ENCODE measurements at regions not wholly inside any gene's neighbourhood (a gene's known extent, or its start where the extent isn't known, plus 50 kb on each side); places are given as distances from the start of the nearest gene placed in this dataset.
"Not testable (repeated sequence)": the region's sequence is repeated elsewhere in the genome, so short reads cannot be mapped to it uniquely, and the experiment has no call there.

DNA sequence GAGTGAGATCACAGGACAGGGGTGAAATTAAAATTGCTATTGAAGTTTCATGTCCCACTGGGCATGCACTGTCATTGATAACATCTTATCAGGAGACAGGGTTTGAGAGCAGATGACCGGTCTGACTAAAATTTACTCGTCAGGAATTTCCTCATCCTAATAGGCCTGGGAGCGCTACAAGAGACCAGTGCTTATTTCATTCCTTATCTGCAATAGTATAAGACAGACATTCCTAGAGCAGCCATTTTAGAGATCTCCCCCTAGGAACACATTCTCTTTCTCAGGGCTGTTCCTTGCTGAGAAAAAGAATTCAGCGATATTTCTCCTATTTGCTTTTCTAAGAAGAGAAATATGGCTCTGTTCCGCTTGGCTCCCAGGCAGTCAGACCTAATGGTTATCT, 181.4 kb upstream of the ETV3 start:
- DNase-seq = no peak

DNA sequence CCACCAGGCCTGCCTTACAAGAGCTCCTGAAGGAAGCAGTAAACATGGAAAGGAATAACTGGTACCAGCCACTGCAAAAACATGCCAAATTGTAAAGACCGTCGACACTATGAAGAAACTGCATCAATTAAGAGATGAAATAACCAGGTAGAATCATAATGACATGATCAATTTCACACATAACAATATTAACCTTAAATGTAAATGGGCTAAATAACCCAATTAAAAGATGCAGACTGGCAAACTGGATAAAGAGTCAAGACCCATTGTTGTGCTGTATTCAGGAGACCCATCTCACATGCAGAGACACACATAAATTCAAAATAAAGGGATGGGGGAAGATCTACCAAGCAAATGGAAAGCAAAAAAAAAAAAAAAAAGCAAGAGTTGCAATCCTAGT, 179.0 kb upstream of the ETV3 start:
- DNase-seq = not testable (repeated sequence)

DNA sequence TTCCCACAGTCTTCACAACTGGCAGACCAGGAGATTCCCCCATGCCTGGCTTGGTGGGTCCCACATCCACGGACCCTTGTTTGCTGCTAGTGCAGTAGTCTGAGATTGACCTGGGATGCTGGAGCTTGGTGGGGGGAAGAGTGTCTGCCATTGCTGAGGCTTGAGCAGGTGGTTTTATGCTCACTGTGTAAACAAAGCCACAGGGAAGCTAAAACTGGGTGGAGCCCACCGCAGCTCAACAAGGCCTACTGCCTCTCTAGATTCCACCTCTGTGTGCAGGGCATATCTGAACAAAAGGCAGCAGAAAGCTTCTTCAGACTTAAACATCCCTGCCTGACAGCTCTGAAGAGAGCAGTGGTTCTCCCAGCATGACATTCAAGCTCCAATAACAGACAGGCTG, 177.3 kb upstream of the ETV3 start:
- no peak for DNase-seq

DNA sequence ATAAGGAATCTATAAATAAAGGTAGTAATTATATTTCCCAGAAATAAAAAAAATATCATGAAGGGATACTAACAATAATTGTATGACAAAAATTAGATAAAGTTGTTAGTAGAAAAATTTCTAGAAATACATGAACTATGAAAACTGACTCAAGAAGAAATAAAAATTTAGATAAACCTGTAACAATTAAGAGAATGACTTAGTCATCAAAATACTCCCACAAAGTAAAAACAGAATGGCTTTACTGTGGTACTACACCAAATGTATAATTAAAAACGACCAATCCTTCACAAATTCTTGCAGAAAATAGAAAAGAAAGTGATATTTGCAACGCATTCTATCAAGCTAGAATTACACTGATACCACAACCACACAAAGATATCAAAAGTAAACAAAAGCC, 176.2 kb upstream of the ETV3 start:
- no peak for DNase-seq

DNA sequence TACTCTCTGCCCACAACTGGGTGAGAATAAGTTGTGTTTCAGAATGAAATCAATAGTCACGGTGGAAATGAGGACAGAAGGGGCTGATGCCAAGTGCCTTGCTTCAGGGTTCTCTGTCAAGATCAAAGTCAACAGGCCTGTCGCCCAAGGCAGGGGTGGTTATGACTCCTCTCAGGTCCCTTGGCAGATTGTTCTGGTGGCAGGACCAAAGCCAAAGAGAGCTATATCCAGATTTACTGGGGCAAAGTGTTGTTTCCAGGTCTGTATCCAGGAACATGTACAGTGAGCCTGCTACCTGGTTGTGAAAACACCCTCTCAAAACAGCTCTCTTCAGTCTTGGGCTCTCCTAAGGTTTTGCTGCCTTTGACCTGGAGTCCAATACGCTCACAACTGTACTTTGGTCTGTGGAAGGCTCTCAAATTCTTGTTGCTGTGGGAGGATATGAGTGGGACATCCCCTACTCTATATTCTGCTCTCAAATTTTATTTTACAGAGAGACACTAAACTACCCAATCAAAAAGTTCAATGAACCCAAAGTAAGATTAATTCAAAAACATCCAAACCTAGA, 175.1 kb upstream of the ETV3 start:
- no peak for DNase-seq

DNA sequence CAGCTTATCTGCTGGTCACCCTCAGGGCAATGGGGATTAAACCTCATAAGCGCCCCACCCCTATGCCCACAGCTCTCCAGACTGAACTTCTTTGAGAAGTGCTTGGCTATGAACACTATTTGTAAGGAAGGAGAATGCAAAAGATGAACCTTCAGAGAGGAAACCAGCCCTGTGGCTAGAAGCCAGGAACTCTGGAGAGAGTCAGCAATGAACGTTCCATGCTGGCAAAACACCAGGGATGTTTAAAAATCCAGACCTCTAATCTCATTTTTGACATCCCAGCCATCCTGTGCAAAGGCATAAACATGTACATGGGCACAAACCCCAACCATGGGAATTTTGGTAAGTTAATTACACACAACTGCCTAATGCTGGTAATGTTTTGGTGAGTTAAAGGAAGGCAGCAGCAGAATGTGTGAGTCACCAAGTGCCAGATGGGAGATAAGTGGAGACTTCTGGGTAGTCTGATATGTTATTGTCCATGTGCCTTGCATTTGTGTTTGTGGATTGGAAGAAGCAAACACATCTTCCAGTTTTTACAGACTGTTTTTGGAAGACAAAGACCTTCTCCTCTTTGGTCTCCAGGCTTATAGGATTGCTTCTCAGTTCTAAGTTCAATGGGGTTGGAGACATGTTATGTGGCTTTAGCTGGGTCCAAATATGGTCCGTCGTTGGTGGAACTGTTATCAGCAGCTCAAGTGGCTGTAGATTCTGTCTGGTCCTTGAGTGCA, 174.1 kb upstream of the ETV3 start:
- DNase-seq = no peak

DNA sequence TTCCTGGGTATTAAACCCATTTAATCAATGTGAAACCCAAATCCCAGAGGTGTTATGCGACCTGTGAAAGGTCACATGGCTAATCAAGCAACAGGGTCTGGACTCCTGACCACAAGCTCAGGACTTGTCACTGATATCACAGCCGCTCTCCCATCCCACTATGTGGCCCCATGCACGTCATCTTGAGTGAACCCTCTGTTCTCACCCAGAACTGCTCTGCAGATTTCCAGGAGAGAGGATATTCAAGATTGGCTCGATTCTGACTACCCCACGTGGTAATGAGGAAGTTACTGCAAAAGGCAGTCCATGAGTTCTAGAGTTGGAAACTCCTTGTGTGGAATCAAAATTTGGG, 173.5 kb upstream of the ETV3 start:
- no peak for DNase-seq

DNA sequence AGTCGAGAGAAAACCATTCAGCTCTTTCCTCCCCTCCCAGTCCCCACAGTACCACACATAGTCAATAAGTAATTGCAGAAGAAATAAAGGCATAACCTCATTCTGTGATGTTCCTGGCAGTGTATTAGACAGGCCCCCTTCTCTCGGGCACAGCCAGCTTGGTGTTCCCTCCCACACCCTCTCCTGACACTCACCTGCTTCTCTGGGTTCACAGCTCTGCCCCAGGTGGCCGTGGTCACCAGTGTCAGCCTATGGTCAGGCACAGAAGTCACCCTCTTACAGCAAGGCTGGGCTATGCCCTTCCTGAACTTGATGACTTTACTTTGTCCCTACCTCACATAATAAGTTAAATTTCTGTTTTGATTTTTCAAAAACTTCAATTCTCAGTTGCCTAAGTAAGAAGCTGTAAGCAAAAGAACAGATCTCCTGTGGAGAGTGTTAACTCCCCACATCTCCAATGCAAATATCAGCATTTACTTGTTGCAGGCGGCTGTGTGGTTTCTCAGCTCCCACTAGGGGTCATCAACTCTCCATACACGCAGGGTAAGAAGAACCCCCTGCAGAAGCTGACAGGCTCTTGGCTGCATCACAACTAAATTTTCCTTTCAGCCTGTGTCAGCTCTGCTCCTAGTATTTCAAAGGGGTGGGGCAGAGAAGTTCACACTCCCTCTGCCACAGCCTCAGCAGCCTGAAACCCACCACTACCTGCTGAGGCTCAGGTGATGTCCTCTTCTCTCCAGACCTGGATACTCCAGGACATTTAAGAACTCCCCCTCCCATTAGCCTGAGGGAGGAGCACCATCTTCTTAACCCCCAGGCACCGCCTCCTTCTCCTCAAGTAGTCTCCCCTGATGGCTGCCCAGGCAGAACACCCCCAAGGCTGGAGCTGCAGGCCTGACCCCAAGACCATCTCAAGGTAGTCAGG, 172.9 kb upstream of the ETV3 start:
- not testable (repeated sequence) for DNase-seq

DNA sequence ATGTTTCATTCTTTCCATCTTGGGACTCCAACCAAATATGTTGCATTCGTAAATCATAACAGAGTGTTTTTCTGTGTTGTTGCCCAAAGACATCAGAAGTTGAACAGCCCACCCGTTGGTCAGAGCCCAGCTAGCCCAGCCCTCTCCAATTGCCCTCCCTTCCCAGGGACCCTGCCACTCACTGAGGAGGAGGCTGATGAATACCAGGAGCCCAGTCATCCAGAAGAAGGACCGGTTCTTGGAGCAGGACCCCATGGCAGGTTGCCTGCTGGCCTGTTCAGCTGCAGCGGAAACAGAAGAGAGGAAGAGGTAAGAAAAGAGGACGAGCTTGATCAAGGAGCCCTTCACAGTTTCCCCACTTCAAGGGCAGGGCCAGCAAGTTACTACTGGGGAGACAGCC, 172.2 kb upstream of the ETV3 start:
- DNase-seq = no peak

DNA sequence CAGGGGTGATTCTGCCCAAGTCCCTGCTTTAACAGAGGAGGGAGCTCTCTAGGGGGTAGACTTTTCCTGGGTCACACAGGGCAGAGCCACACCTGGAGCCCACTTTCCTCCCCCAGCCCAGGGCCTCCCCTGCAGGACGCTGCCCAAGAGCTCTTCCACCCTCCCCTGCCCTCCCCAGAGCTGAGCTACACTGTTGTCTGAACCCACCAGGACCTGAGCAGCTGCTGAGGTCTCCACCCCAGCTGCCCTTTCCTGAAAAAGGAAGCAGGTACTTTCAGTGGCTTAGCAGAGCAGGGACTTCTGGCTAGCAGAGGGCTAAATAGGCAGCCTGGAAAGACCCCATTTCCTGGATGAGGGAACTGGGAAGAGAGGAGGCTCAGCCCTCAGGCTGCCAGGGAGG, 169.3 kb upstream of the ETV3 start:
- no peak for DNase-seq

DNA sequence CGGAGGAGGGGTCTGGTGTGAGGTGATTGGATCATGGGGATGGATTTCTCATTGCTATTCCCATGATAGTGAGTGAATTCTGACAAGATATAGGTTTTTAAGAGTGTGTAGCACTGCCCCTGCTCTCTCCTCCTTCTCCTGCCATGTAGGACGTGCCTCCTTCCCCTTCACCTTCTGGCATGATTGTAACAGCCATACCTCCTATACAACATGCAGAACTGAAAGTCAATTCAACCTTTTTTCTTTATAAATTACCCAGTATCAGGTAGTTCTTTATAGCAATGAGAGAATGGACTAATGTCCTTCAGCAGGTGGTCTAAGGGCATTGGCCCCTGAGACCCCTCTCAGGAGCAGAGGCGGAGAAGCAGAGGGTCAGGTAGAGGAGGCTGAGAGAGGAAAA, 168.7 kb upstream of the ETV3 start:
- DNase-seq = no peak

DNA sequence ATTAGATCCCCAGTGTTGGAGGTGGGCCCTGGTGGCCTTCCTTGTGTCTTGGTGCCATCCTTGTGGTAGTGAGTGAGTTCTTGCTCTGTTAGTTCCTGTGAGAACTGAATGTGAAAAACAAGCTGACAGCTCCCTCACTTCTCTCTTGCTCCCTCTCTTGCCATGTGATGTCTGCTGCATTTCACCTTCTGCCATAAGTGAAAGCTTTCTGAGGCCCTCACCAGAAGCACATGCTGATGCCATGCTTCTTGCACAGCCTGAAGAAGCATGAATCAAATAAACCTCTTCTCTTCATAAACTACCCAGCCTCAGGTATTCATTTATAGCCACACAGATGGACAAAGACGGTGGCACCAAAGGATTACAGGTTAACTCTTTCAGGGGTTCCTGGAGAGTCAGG, 166.1 kb upstream of the ETV3 start:
- DNase-seq = no peak

DNA sequence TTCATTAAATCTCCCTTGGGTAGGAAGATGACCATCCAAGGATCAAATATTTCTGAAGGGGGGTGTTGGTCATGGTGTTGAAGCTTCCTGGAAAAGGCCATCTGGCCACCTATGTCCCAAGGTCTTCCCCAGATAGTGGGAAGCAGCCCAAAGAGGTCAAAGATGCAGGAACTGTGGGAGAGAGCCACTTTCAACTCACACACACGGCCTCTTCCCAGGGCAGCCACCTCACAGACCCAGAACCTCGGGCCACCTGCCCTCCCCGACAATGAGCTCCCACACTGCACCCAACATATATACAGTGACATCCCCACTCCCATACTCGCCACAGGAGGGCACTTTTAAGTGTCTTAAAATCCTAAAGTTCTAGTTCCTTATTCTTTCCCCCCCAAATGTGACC, 164.5 kb upstream of the ETV3 start:
- DNase-seq = no peak

DNA sequence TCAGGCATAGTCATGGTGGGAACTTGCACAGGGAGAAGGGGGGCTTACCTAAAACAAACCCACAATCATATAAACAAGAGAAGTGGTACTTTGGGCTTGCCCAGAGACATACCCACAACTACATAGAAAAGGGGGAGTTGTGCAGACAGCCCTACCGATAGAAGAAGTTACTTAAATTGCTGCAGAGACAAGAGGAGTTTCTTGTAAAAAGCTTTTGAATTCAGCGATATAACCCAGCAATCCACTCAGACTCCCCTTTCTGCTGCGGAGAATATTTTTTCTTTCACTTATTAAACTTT, 164.0 kb upstream of the ETV3 start:
- no peak for DNase-seq

DNA sequence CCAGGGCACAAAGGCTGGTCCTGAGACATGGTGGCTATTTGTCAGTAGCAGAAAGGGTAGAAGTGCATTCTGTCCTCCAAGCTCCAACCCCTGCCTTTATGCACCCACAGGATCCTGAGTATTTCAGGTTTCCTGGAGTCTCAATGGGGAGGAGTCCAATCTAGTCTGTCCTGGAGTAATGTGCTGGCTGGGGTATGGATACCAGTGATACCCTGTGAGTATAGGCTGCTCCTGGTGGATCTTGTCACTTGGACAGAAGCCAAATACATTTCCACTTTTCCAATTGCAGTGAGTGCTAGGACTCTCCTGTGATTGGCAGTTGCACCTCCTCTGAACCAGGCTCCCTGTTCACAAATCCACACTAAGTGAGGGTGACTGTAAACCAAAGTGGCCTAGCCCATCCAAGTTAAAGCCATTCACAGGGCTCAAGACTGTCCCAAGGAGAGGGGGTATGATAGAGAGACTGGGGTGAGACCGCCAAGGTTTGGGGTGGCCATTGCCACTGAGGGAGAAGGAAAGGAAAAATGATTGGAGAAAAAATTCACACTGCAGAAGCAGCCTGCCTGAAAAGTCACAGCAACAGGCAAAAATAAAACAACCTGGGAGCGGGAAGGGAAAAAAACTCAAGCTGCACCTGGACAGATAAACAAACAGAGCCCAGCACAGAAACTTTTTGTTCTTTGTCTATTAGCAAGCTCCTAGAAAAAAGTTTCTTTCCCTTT, 163.4 kb upstream of the ETV3 start:
- no peak for DNase-seq

DNA sequence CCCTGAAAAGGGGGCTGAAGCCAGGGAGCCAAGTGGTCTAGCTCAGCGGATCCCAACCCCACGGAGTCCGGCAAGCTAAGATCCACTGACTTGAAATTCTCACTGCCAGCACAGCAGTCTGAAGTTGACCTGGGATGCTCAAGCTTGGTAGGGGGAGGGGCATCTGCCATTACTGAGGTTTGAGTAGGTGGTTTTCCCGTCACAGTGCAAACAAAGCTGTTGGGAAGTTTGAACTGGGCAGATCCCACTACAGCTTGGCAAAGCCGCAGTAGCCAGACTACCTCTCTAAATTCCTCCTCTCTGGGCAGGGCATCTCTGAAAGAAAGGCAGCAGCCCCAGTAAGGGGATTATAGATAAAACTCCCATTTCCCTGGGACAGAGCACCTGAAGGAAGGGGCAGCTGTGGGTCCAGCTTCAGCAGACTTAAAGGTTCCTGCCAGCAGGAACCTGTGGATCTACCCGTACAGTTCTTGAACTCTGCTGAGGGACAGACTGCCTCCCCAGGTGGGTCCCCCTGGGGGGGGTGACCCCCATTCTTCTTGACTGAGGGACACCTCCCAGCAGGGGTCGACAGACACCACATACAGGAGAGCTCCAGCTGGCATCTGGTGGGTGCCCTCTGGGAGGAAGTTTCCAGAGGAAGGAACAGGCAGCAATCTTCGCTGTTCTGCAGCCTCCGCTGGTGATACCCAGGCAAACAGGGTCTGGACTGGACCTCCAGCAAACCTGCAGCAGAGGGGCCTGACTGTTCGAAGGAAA, 156.4 kb upstream of the ETV3 start:
- not testable (repeated sequence) for DNase-seq

DNA sequence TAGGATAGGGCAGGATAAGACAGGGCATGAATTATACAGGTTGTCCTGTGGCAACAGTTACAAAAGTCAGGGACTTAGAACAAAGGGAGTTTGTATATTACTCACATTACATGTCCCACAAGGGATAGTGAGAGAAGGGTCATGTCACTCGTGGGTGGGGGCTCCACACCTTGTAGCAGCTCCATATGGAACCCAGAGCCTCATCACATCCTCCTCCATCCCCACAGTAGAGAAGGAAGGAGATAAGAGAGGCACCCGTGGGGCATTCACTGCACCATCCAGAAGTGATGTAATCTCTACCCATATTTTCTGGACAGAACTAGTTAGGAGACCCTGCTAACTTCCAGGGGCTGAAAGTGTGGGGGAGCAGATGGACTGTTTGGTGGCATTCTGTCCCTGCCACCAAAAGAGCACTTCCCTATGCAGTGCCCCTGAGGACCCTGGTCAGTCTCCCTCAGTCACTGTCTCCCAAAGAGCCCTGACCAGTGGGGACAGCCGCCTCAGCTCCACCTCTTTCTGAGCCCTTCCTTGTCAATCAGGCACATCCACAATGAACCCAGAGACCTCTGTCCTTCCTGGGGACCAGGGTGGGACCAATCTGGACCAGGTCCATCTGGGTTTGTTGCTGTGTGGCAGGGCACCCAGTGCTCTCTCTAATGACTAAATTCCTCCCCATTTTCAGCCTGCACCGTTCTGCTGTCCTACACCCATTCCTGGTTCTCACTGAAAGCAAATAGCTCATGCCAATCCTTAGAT, 154.8 kb upstream of the ETV3 start:
- no peak for DNase-seq

DNA sequence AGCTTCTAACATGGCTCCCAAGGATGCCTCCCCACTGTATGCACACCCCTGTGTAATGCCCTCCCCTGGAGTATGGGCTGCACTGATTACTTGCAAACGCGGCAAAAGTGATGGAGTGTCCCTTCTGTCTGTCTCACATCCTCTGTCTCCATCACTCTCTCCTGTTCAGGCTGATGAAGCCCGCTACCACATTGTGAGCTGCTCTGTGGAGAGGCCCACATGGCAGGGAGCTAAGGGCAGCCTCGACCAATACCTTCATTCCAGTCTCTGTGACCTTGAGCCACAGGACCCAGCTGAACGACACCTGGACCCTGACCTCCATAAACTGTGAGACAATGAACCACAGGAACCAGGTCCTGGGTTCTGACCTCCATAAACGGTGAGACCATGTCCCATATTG, 154.1 kb upstream of the ETV3 start:
- no peak for DNase-seq

DNA sequence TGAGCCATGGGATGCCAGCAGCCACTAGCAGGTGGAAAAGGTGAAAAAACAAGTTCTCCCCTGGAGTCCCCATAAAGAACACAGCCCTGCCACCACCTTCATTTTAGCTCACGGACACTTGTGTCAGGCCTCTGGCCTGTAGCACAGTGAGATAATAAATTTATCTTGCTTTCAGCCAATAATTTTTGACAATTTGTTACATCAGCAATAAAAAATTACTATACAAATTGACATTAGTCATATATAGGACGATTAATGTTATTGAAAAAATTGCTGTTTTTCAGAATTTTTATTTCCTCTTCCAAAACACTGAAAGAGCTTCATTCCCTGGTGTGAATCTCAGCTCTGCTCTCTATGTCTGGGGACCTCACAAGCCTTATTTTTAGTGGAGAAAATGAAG, 152.9 kb upstream of the ETV3 start:
- no peak for DNase-seq

DNA sequence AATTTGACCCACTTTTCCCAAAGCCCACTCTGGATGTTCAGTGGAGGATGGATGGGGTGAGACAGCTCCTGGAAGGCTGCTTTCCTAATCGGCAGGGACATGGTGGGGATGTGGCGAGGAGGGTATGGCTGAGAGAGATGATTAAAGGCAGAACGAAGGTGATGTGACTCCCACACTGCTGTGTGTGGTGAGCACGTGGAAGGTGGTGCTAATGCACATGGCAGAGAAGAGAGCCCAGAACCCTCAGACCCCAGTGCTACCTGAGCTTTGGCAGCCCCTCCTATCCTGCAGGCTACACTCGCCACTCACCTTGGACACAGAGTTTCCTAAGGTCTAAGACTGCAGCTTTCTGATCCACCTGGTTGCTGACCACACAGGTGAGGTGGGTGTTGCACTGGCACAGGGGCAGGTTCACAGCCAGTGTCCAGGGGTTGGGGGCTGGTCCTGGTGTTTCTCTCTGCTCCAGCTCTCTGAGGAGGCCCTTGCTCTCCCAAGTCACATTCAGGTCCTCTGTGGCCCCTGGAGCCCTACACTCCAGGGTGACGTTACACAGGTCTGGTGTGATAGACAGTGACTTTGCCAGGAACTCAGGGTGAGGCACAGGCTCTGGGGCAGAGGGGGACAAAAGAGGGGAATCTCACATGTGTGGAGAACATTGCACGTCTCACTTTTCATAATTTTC, 151.4 kb upstream of the ETV3 start:
- no peak for DNase-seq

DNA sequence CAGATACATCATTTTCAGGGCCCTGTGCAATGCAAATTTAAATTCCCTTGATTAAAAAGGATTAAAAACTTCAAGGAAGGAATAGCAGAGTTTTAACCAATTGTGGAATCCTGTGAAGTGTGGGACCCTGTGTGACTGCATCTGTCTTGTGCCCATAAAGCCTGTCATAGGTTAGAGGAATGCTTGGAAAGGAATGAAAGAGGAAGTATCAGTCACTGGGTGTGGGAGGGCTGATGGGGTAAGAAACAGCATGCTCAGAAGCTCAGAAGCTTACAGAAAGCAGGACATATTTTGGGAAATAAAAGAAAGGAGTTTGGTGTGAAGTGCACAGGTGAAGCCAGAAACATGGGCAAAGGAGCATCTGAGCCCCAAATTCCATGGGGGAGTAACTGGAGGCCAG, 150.8 kb upstream of the ETV3 start:
- DNase-seq = no peak

DNA sequence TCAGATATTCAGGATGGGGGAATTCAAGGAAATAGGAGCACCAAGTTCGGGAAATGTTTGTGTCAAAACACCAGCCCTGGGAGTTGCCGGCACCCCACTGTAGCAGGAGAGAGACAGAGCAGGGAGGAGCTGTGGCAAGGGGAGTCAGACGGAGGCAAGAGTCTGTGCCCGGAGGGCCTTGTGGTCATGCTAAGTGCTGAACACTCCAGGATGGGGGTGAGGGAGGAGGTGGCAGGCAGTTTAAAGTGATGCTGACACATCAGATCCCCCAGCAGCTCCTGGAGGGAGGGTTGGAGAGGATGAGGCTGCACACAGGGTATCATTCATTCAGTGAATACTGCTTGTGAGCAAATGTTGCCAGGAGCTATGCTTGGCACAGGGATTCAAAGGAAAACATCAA, 150.3 kb upstream of the ETV3 start:
- DNase-seq = no peak

Data from activated CD8-positive, alpha-beta memory T cell treated with anti-CD3 and anti-CD28 coated beads, Interleukin-2, amount 50 U/mL, for 4 hours (primary cell).